Activated CD4-positive, alpha-beta T cell treated with anti-CD3 and anti-CD28 coated beads for 36 hours (primary cell): ENCODE measurements at regions not wholly inside any gene's neighbourhood (a gene's known extent, or its start where the extent isn't known, plus 50 kb on each side); places are given as distances from the start of the nearest gene placed in this dataset.
"Not testable (repeated sequence)": the region's sequence is repeated elsewhere in the genome, so short reads cannot be mapped to it uniquely, and the experiment has no call there.

Experiments
- ATAC-seq: fragments of 200-7000 bp; cut with Tn5 transposase; one replicate; pipeline ENCODE4 v1.10.0; 2021; ENCODE audit warnings: mild to moderate bottlenecking, moderate library complexity
- CTCF ChIA-PET: fragments of 350-600 bp; sonication (Branson Sonifier 250); formaldehyde crosslinking; loops from one replicate; lab custom pipeline; 2021; ENCODE audit warnings: antibody characterized with exemption; lab: Charles Lee
- POLR2A ChIA-PET: fragments of 350-600 bp; sonication (Branson Sonifier 250); formaldehyde crosslinking; loops from one replicate; lab custom pipeline; 2021; ENCODE audit warnings: antibody characterized with exemption, inconsistent platforms; lab: Charles Lee
- DNase-seq: peaks from one replicate; pipeline ENCODE4 v3.0.0-alpha.2; 2020
- H3K27ac Mint-ChIP-seq: one replicate; pipeline ENCODE4 v1.8.0; 2021; ENCODE audit warnings: mixed read lengths
- H3K27me3 Mint-ChIP-seq: one replicate; pipeline ENCODE4 v1.8.0; 2021; ENCODE audit warnings: mixed read lengths
- H3K36me3 Mint-ChIP-seq: one replicate; pipeline ENCODE4 v1.8.0; 2021; ENCODE audit warnings: low read depth, mixed read lengths
- H3K4me1 Mint-ChIP-seq: one replicate; pipeline ENCODE4 v1.8.0; 2021; ENCODE audit warnings: mixed read lengths
- H3K4me3 Mint-ChIP-seq: one replicate; pipeline ENCODE4 v1.8.0; 2021; ENCODE audit warnings: mild to moderate bottlenecking, moderate library complexity, mixed read lengths
- H3K9me3 Mint-ChIP-seq: one replicate; pipeline ENCODE4 v1.8.0; 2021; ENCODE audit warnings: low read depth, mixed read lengths
- intact Hi-C, 2 experiments: fragments of 100-400 bp; cut with DNase I in 1 of 2; cut with micrococcal nuclease in 1 of 2; formaldehyde crosslinking; loops; one replicate each; pipeline versions ENCODE4 v1.14.2 to v1.15.1; 2022 to 2024; cut with DNase I, micrococcal nuclease

DNA sequence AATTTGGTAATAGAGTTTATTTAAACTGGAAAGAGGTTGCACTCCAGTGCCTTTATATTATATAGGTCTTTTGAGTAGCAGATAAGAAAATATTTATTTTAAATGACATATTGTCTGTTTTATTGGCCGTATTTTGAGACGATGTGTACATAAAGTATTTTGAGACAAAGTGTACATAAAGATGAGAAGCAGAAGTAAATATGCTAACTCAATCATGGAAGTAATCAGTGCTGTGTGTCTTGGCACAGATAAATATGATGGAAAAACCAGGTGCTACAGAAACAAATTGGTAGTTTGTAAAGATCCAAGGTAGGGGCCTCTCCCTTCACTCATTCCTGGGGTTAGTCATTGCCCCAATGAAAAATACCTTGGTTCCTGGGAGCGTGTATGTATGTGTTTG is 382.9 kb downstream of the DSEL start:
- no peak for ATAC-seq
- Mint-ChIP-seq H3K27me3 (no peaks in the 10 kb centered on the region), H3K27ac (no peak overlapping the region), H3K4me1 (no peaks in the 10 kb centered on the region), H3K9me3 (no peaks in the 10 kb centered on the region), H3K36me3 (no peaks in the 10 kb centered on the region), H3K4me3 (no peak overlapping the region)
- intact Hi-C loops = no loop called here
- CTCF ChIA-PET = no interaction called here
- POLR2A ChIA-PET = no interaction called here
- DNase-seq = no peak

DNA sequence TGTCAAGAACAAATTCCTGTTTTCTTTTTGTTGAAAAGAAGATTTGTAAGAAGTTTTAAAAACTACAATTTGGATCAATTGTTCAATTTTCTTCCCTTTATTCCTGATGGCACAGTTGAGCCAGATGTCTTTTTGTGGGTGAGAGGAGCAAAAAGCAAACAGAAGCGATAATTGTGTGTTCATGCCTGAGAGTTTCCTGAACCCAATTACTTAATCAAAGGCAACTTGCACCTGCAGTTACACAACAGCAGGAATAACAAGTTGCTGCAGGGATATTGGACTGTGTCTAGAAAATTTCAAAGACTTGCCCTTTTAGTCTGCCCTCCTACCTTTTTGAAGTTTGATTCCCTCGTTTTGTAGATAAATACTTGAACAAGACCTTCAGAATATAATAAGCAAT is 383.6 kb downstream of the DSEL start:
- no peaks in the 10 kb centered on the region for H3K27me3 Mint-ChIP-seq
- no peaks in the 10 kb centered on the region for H3K9me3 Mint-ChIP-seq
- no peaks in the 10 kb centered on the region for H3K4me1 Mint-ChIP-seq
- ChIA-PET CTCF (no interaction called here), POLR2A (no interaction called here)
- ATAC-seq = no peak
- H3K36me3 Mint-ChIP-seq = no peaks in the 10 kb centered on the region
- H3K27ac Mint-ChIP-seq = no peak overlapping the region
- no peak for DNase-seq
- H3K4me3 Mint-ChIP-seq = no peak overlapping the region
- intact Hi-C loops = no loop called here

DNA sequence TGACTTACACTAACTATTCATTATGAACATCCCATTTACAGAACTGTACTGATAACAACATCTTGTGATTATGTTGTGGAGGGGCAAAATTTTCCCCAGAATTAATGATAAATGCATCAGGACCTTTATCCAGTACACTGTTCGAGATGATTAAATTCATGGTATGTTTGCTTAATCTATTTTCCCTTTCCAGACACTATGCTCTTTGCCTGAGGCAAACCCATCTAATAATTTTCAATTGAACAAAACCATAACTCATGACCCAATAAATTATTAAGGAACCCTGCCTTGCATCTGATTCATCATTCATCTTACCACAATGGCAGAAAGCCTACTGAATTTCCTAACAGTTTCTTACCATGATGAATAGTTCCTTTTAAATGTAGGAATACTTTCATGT is 385.0 kb downstream of the DSEL start:
- H3K27ac Mint-ChIP-seq = no peak overlapping the region
- intact Hi-C loops = no loop called here
- H3K9me3 Mint-ChIP-seq = no peaks in the 10 kb centered on the region
- ChIA-PET CTCF (interaction anchor here (0.7 kb wide), 1 partner anchor 57 kb away, joined by 3 read pairs; no protein-coding TSS in a partner anchor), POLR2A (no interaction called here)
- no peak overlapping the region for H3K4me3 Mint-ChIP-seq
- no peaks in the 10 kb centered on the region for H3K27me3 Mint-ChIP-seq
- no peaks in the 10 kb centered on the region for H3K36me3 Mint-ChIP-seq
- H3K4me1 Mint-ChIP-seq = no peaks in the 10 kb centered on the region
- DNase-seq (no peak), ATAC-seq (no peak)

GRCh38 chr18:67126751-67127150 is 389.8 kb downstream of the DSEL start:
- DNase-seq, POLR2A ChIA-PET, intact Hi-C loops, H3K4me1 Mint-ChIP-seq, ATAC-seq, H3K27ac Mint-ChIP-seq, H3K36me3 Mint-ChIP-seq, CTCF ChIA-PET, H3K9me3 Mint-ChIP-seq, H3K4me3 Mint-ChIP-seq, H3K27me3 Mint-ChIP-seq: not testable (repeated sequence)

DNA sequence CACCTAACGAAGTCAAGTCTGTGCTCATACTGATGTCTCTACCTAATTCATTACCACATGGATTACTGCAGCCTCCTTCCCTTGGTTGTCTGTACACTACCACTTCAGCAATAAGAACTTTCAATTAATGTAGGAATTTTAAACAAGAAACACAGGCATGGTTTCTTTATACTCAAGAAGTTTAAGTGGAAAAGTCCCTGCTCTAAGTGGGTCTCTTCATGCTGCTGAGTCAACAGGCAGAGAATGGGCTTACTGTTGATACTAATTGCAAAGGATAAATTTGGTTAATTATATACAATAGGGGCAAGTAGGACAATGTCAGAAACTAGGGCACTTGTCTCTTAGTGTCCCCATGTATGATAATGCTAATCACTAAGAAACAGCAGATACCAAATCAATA is 392.6 kb downstream of the DSEL start:
- H3K4me3 Mint-ChIP-seq = no peak overlapping the region
- no peaks in the 10 kb centered on the region for H3K9me3 Mint-ChIP-seq
- intact Hi-C loops = no loop called here
- CTCF ChIA-PET = no interaction called here
- POLR2A ChIA-PET = no interaction called here
- H3K36me3 Mint-ChIP-seq = no peaks in the 10 kb centered on the region
- no peak for DNase-seq
- H3K27ac Mint-ChIP-seq = no peak overlapping the region
- no peaks in the 10 kb centered on the region for H3K4me1 Mint-ChIP-seq
- peaks cover 3% of the 10 kb centered on the region for H3K27me3 Mint-ChIP-seq
- no peak for ATAC-seq

DNA sequence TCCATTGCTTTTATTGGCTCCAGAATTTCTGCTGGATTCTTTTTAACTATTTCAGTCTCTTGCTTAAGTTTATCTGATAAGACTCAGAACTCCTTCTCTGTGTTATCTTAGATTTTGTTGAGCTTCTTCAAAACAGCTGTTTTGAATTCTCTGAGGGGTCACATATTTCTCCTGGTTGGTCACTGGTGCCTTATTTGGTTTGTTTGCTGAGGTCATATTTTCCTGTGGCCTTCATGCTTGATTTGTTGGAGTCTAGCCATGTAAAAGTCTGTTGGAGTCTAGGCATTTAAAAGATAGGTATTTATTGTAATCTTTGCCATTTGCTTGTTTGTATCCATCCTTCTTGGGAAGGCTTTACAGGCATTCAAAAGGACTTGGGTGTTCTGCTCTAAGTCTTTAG is 398.7 kb downstream of the DSEL start:
- H3K4me3 Mint-ChIP-seq = no peak overlapping the region
- H3K27me3 Mint-ChIP-seq = peaks cover 3% of the 10 kb centered on the region
- intact Hi-C loops = no loop called here
- H3K36me3 Mint-ChIP-seq = no peaks in the 10 kb centered on the region
- POLR2A ChIA-PET = no interaction called here
- CTCF ChIA-PET = no interaction called here
- H3K9me3 Mint-ChIP-seq = no peaks in the 10 kb centered on the region
- no peaks in the 10 kb centered on the region for H3K4me1 Mint-ChIP-seq
- DNase-seq = no peak
- no peak for ATAC-seq
- H3K27ac Mint-ChIP-seq = no peak overlapping the region

GRCh38 chr18:67109535-67109934 is 407.0 kb downstream of the DSEL start:
- H3K27ac Mint-ChIP-seq = no peak overlapping the region
- DNase-seq (no peak), ATAC-seq (no peak)
- no peaks in the 10 kb centered on the region for H3K9me3 Mint-ChIP-seq
- CTCF ChIA-PET = no interaction called here
- no peaks in the 10 kb centered on the region for H3K36me3 Mint-ChIP-seq
- POLR2A ChIA-PET = no interaction called here
- no peak overlapping the region for H3K4me3 Mint-ChIP-seq
- intact Hi-C loops = no loop called here
- no peaks in the 10 kb centered on the region for H3K27me3 Mint-ChIP-seq
- H3K4me1 Mint-ChIP-seq = no peaks in the 10 kb centered on the region

- intact Hi-C loops = no loop called here
- ChIA-PET POLR2A (no interaction called here), CTCF (no interaction called here)
- no peak overlapping the region for H3K27ac Mint-ChIP-seq
- H3K4me3 Mint-ChIP-seq = no peak overlapping the region
- H3K27me3 Mint-ChIP-seq = no peaks in the 10 kb centered on the region
- H3K4me1 Mint-ChIP-seq = no peaks in the 10 kb centered on the region
- no peaks in the 10 kb centered on the region for H3K36me3 Mint-ChIP-seq
- ATAC-seq (no peak), DNase-seq (no peak)
- no peaks in the 10 kb centered on the region for H3K9me3 Mint-ChIP-seq
These were observed 407.6 kb downstream of the DSEL start for GRCh38 chr18:67108894-67109293.

GRCh38 chr18:67104700-67105284 is 411.7 kb downstream of the DSEL start:
- no peaks in the 10 kb centered on the region for H3K36me3 Mint-ChIP-seq
- CTCF ChIA-PET = interaction anchor here (0.9 to 3.1 kb wide), 7 partner anchors 13 to 98 kb away, joined by 3 to 23 read pairs (median 4); no protein-coding TSS in a partner anchor
- no peak overlapping the region for H3K4me3 Mint-ChIP-seq
- H3K27me3 Mint-ChIP-seq = no peaks in the 10 kb centered on the region
- ATAC-seq = peak; percentile 74
- H3K27ac Mint-ChIP-seq = no peak overlapping the region
- DNase-seq = peak; percentile 69
- intact Hi-C loops = loop anchor here (1.0 kb wide), 1 partner anchor 96 kb away; no protein-coding TSS in a partner anchor
- H3K4me1 Mint-ChIP-seq = no peaks in the 10 kb centered on the region
- no peaks in the 10 kb centered on the region for H3K9me3 Mint-ChIP-seq
- POLR2A ChIA-PET = interaction anchor here (0.6 kb wide), 1 partner anchor 607 kb away, joined by 3 read pairs; no protein-coding TSS in a partner anchor

DNA sequence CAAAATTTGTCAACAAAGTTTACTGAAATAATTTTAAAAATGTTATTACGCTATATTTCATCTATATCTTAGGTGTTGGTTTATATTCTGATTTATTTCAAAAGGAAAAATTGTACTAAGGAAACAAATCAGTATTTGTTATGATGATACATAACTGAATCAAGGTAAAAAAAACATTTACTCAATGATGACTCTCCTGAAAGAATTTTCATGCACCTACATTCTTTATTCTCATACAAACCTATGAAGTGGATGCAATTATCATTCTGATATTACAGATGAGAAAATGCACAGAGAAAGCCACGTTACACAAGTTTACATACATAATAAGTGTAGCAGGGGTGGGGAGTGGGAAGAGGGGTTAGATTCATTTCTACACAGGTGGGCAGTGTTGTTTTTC is 422.4 kb downstream of the DSEL start:
- CTCF ChIA-PET = no interaction called here
- Mint-ChIP-seq H3K9me3 (peaks cover 1% of the 10 kb centered on the region), H3K4me1 (no peaks in the 10 kb centered on the region)

GRCh38 chr18:67092141-67092540 is 424.4 kb downstream of the DSEL start:
- intact Hi-C loops = no loop called here
- DNase-seq = no peak

More for the DNA sequence above, 422.4 kb downstream of the DSEL start:
- Mint-ChIP-seq H3K27me3 (no peaks in the 10 kb centered on the region), H3K36me3 (no peaks in the 10 kb centered on the region), H3K4me3 (no peak overlapping the region), H3K27ac (no peak overlapping the region)
- intact Hi-C loops = no loop called here
- POLR2A ChIA-PET = no interaction called here
- ATAC-seq (no peak), DNase-seq (no peak)

DNA sequence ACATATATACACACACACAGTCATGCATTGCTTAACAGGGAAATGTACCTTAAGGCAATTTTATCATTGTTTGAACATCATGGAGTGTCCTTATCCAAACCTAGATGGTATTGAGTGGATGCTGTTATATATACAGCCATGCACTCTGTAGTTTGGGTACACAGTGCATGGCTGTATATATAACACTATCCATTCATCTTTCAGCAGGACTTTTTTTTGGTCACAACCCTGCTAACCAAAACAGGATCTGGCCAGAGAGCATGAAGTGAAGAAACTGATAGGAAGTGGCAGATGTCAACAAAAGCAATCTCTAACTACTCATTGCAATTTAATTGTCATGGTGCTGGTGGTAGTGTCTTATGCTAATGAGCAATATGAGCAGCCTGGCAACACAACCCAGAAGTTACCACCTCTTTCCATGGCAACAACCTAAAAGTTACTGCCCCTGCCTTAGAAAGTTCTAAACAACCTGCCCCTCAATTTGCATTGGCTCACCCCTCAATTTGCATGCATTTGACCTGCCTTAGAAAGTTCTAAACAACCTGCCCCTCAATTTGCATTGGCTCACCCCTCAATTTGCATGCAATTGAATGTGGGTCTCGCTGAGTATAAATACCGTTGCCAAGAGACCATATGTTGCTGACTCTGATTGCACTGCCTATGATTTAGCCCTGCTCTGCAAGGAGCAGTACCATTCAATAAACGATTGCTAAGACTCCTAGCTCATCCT is 434.9 kb downstream of the DSEL start:
- no peaks in the 10 kb centered on the region for H3K9me3 Mint-ChIP-seq
- no peak overlapping the region for H3K27ac Mint-ChIP-seq
- DNase-seq (no peak), ATAC-seq (no peak)
- no peak overlapping the region for H3K4me3 Mint-ChIP-seq
- no peaks in the 10 kb centered on the region for H3K36me3 Mint-ChIP-seq
- H3K27me3 Mint-ChIP-seq = no peaks in the 10 kb centered on the region
- intact Hi-C loops = no loop called here
- ChIA-PET POLR2A (interaction anchor here (0.5 kb wide), 1 partner anchor 616 kb away, joined by 5 read pairs; no protein-coding TSS in a partner anchor), CTCF (no interaction called here)
- H3K4me1 Mint-ChIP-seq = no peaks in the 10 kb centered on the region

More at GRCh38 chr18:67092141-67092540, 424.4 kb downstream of the DSEL start:
- no peaks in the 10 kb centered on the region for H3K9me3 Mint-ChIP-seq
- H3K36me3 Mint-ChIP-seq = no peaks in the 10 kb centered on the region
- CTCF ChIA-PET = interaction anchor here (1.5 kb wide), 1 partner anchor 12 kb away, joined by 4 read pairs; no protein-coding TSS in a partner anchor
- no peak overlapping the region for H3K27ac Mint-ChIP-seq
- POLR2A ChIA-PET = no interaction called here
- no peak overlapping the region for H3K4me3 Mint-ChIP-seq
- H3K27me3 Mint-ChIP-seq = no peaks in the 10 kb centered on the region
- no peaks in the 10 kb centered on the region for H3K4me1 Mint-ChIP-seq
- no peak for ATAC-seq
